Duodenal mucosa (tissue), 2 donors: ENCODE measurements at regions not wholly inside any gene's neighbourhood (a gene's known extent, or its start where the extent isn't known, plus 50 kb on each side); places are given as distances from the start of the nearest gene placed in this dataset.

Experiments used
- H3K27ac ChIP-seq: one replicate; pipeline ENCODE4 v1.7.0; 2013; ENCODE audit warnings: low read depth, low read length
- H3K27me3 ChIP-seq, 2 donors: one replicate each; pipeline ENCODE4 v1.7.0; 2013; ENCODE audit warnings: low read length in 2 of 2, control low read depth in 1 of 2; ENCODE audit not compliant: insufficient read depth in 2 of 2, control insufficient read depth in 1 of 2
- H3K36me3 ChIP-seq, 2 donors: one replicate each; pipeline ENCODE4 v1.7.0; 2013; ENCODE audit warnings: low read length in 2 of 2, control low read depth in 1 of 2; ENCODE audit not compliant: insufficient read depth in 2 of 2, control insufficient read depth in 1 of 2
- H3K4me1 ChIP-seq, 2 donors: one replicate each; pipeline ENCODE4 v1.7.0; 2013; ENCODE audit warnings: low read length in 2 of 2, control low read depth in 1 of 2; ENCODE audit not compliant: insufficient read depth in 2 of 2, control insufficient read depth in 1 of 2
- H3K4me3 ChIP-seq, 2 donors: one replicate each; pipeline ENCODE4 v1.7.0; 2013; ENCODE audit warnings: low read length in 2 of 2, low read depth in 1 of 2
- H3K9ac ChIP-seq, 2 donors: one replicate each; pipeline ENCODE4 v1.7.0; 2013; ENCODE audit warnings: low read length in 2 of 2, low read depth in 1 of 2
- H3K9me3 ChIP-seq, 2 donors: one replicate each; pipeline ENCODE4 v1.7.0; 2013; ENCODE audit warnings: low read length in 2 of 2, control low read depth in 1 of 2; ENCODE audit not compliant: control insufficient read depth in 1 of 2

GRCh38 chr2:220476877-220477276, 849.4 kb downstream of the SLC4A3 start:
- H3K4me3 ChIP-seq, result no peak overlapping the region
- H3K36me3 ChIP-seq, result no peaks in the 10 kb centered on the region
- no peaks in the 10 kb centered on the region for H3K9me3 ChIP-seq
- no peak overlapping the region for H3K9ac ChIP-seq
- no peaks in the 10 kb centered on the region for H3K4me1 ChIP-seq
- no peak overlapping the region for H3K27ac ChIP-seq
- no peaks in the 10 kb centered on the region for H3K27me3 ChIP-seq

GRCh38 chr2:220478305-220479058, 851.1 kb downstream of the SLC4A3 start:
- H3K27me3 ChIP-seq, result no peaks in the 10 kb centered on the region
- H3K4me3 ChIP-seq, result no peak overlapping the region
- no peak overlapping the region for H3K27ac ChIP-seq
- no peaks in the 10 kb centered on the region for H3K36me3 ChIP-seq
- H3K9ac ChIP-seq, result no peak overlapping the region
- H3K9me3 ChIP-seq, result no peaks in the 10 kb centered on the region
- no peaks in the 10 kb centered on the region for H3K4me1 ChIP-seq

GRCh38 chr2:220482716-220483115, 855.3 kb downstream of the SLC4A3 start:
- Histone ChIP-seq H3K4me1 (no peaks in the 10 kb centered on the region), H3K4me3 (no peak overlapping the region)

GRCh38 chr2:220489121-220489520, 861.7 kb downstream of the SLC4A3 start:
- Histone ChIP-seq H3K4me3 (no peak overlapping the region), H3K9me3 (no peaks in the 10 kb centered on the region), H3K27ac (no peak overlapping the region), H3K4me1 (no peaks in the 10 kb centered on the region), H3K27me3 (no peaks in the 10 kb centered on the region), H3K9ac (no peak overlapping the region), H3K36me3 (no peaks in the 10 kb centered on the region)

More at GRCh38 chr2:220482716-220483115, 855.3 kb downstream of the SLC4A3 start:
- no peak overlapping the region for H3K27ac ChIP-seq
- no peaks in the 10 kb centered on the region for H3K36me3 ChIP-seq
- H3K9me3 ChIP-seq, result no peaks in the 10 kb centered on the region
- H3K27me3 ChIP-seq, result no peaks in the 10 kb centered on the region
- H3K9ac ChIP-seq, result no peak overlapping the region

- no peaks in the 10 kb centered on the region for H3K9me3 ChIP-seq
- no peaks in the 10 kb centered on the region for H3K36me3 ChIP-seq
- H3K4me3 ChIP-seq, result no peak overlapping the region
- H3K4me1 ChIP-seq, result no peaks in the 10 kb centered on the region
- no peaks in the 10 kb centered on the region for H3K27me3 ChIP-seq
- H3K9ac ChIP-seq, result no peak overlapping the region
- no peak overlapping the region for H3K27ac ChIP-seq
Observed at GRCh38 chr2:220491670-220492069, 864.2 kb downstream of the SLC4A3 start.

- Histone ChIP-seq H3K27ac (no peak overlapping the region), H3K4me3 (no peak overlapping the region), H3K27me3 (no peaks in the 10 kb centered on the region), H3K36me3 (no peaks in the 10 kb centered on the region), H3K9ac (no peak overlapping the region), H3K4me1 (no peaks in the 10 kb centered on the region), H3K9me3 (no peaks in the 10 kb centered on the region)
Observed at GRCh38 chr2:220493871-220494525, 866.6 kb downstream of the SLC4A3 start.

GRCh38 chr2:220496513-220496912, 869.1 kb downstream of the SLC4A3 start:
- no peaks in the 10 kb centered on the region for H3K36me3 ChIP-seq
- no peaks in the 10 kb centered on the region for H3K27me3 ChIP-seq
- no peaks in the 10 kb centered on the region for H3K4me1 ChIP-seq
- H3K27ac ChIP-seq, result no peak overlapping the region
- no peak overlapping the region for H3K4me3 ChIP-seq
- H3K9me3 ChIP-seq, result no peaks in the 10 kb centered on the region
- no peak overlapping the region for H3K9ac ChIP-seq

- Histone ChIP-seq H3K36me3 (no peaks in the 10 kb centered on the region), H3K9ac (no peak overlapping the region), H3K4me1 (no peaks in the 10 kb centered on the region), H3K27me3 (no peaks in the 10 kb centered on the region), H3K27ac (no peak overlapping the region), H3K9me3 (no peaks in the 10 kb centered on the region), H3K4me3 (no peak overlapping the region)
Observed at GRCh38 chr2:220499225-220499624, 871.8 kb downstream of the SLC4A3 start.

GRCh38 chr2:220502539-220502938, 875.1 kb downstream of the SLC4A3 start:
- no peaks in the 10 kb centered on the region for H3K36me3 ChIP-seq
- no peaks in the 10 kb centered on the region for H3K9me3 ChIP-seq
- no peak overlapping the region for H3K27ac ChIP-seq
- no peak overlapping the region for H3K9ac ChIP-seq
- H3K4me1 ChIP-seq, result no peaks in the 10 kb centered on the region
- no peak overlapping the region for H3K4me3 ChIP-seq
- H3K27me3 ChIP-seq, result no peaks in the 10 kb centered on the region

GRCh38 chr2:220503431-220503830, 876.0 kb downstream of the SLC4A3 start:
- Histone ChIP-seq H3K4me1 (no peaks in the 10 kb centered on the region), H3K9ac (no peak overlapping the region), H3K36me3 (no peaks in the 10 kb centered on the region), H3K9me3 (no peaks in the 10 kb centered on the region), H3K27me3 (no peaks in the 10 kb centered on the region), H3K27ac (no peak overlapping the region), H3K4me3 (no peak overlapping the region)
